Fibroblast of the aortic adventitia (primary cell): ENCODE measurements at regions not wholly inside any gene's neighbourhood (a gene's known extent, or its start where the extent isn't known, plus 50 kb on each side); places are given as distances from the start of the nearest gene placed in this dataset.

Experiments
- DNase-seq: peaks from one replicate; pipeline ENCODE4 v3.0.0-alpha.2; 2010; ENCODE audit warnings: low read depth
- H3K4me3 ChIP-seq: 2 replicates; pipeline ENCODE4 v1.5.1; 2011; ENCODE audit warnings: low read depth, mild to moderate bottlenecking, control low read depth, low read length, moderate library complexity
- CTCF ChIP-seq: IDR thresholded peaks from 2 replicates; pipeline ENCODE4 v1.5.1; 2011; ENCODE audit warnings: mild to moderate bottlenecking, low read length, control low read depth, inconsistent platforms; ENCODE audit not compliant: insufficient read depth

- no peak overlapping the region for H3K4me3 ChIP-seq
- TF ChIP-seq CTCF = no peak
- DNase-seq = no peak
Observed at GRCh38 chr4:108536577-108536976, 83.8 kb upstream of the RPL34 start.

- no peak for TF ChIP-seq CTCF
- DNase-seq = no peak
- H3K4me3 ChIP-seq = no peak overlapping the region
Observed at GRCh38 chr4:108535757-108536156, 84.6 kb upstream of the RPL34 start.

GRCh38 chr4:108533876-108534275 is 86.5 kb upstream of the RPL34 start:
- no peak for DNase-seq
- no peak overlapping the region for H3K4me3 ChIP-seq
- no peak for TF ChIP-seq CTCF

- TF ChIP-seq CTCF = no peak
Observed at GRCh38 chr4:108533245-108533844, 87.0 kb upstream of the RPL34 start.

GRCh38 chr4:108532738-108533137 is 87.6 kb upstream of the RPL34 start:
- TF ChIP-seq CTCF = no peak
- no peak overlapping the region for H3K4me3 ChIP-seq
- DNase-seq = no peak

More at GRCh38 chr4:108533245-108533844, 87.0 kb upstream of the RPL34 start:
- no peak for DNase-seq
- no peak overlapping the region for H3K4me3 ChIP-seq

GRCh38 chr4:108532187-108532586 is 88.2 kb upstream of the RPL34 start:
- DNase-seq = no peak
- H3K4me3 ChIP-seq = no peak overlapping the region
- TF ChIP-seq CTCF = no peak

GRCh38 chr4:108531461-108531860 is 88.9 kb upstream of the RPL34 start:
- H3K4me3 ChIP-seq = no peak overlapping the region
- DNase-seq = no peak
- no peak for TF ChIP-seq CTCF
